ENCODE measurements at regions not wholly inside any gene's neighbourhood (a gene's known extent, or its start where the extent isn't known, plus 50 kb on each side); places are given as distances from the start of the nearest gene placed in this dataset.

GRCh38 chr14:105840266-105841021 is 314.1 kb downstream of the TMEM121 start:
- no peak for DNase-seq (ENCODE audit: extremely low read depth in 1 of 11, low read depth in 9 of 11, low spot score in 4 of 11)

GRCh38 chr14:105841022-105842009 is 314.9 kb downstream of the TMEM121 start:
- no peak for DNase-seq (ENCODE audit: extremely low read depth in 1 of 11, low read depth in 9 of 11, low spot score in 4 of 11)

- DNase-seq (ENCODE audit: extremely low read depth in 1 of 11, low read depth in 9 of 11, low spot score in 4 of 11) = no peak
These were observed 315.7 kb downstream of the TMEM121 start for GRCh38 chr14:105842105-105842504.

- DNase-seq (ENCODE audit: extremely low read depth in 1 of 11, low read depth in 9 of 11, low spot score in 4 of 11) = no peak
These were observed 317.2 kb downstream of the TMEM121 start for GRCh38 chr14:105843444-105844046.

- no peak for DNase-seq (ENCODE audit: extremely low read depth in 1 of 11, low read depth in 9 of 11, low spot score in 4 of 11)
These were observed 317.8 kb downstream of the TMEM121 start for GRCh38 chr14:105844047-105844630.

- no peak for DNase-seq (ENCODE audit: extremely low read depth in 1 of 11, low read depth in 9 of 11, low spot score in 4 of 11)
These were observed 318.7 kb downstream of the TMEM121 start for GRCh38 chr14:105844810-105845724.

GRCh38 chr14:105845725-105846309 is 319.4 kb downstream of the TMEM121 start:
- no peak for DNase-seq (ENCODE audit: extremely low read depth in 1 of 11, low read depth in 9 of 11, low spot score in 4 of 11)

GRCh38 chr14:105846312-105846711 is 319.9 kb downstream of the TMEM121 start:
- no peak for DNase-seq (ENCODE audit: extremely low read depth in 1 of 11, low read depth in 9 of 11, low spot score in 4 of 11)

- no peak for DNase-seq (ENCODE audit: extremely low read depth in 1 of 11, low read depth in 9 of 11, low spot score in 4 of 11)
These were observed 321.0 kb downstream of the TMEM121 start for GRCh38 chr14:105847400-105847799.

- DNase-seq (ENCODE audit: extremely low read depth in 1 of 11, low read depth in 9 of 11, low spot score in 4 of 11) = no peak
These were observed 322.2 kb downstream of the TMEM121 start for GRCh38 chr14:105848570-105848969.

- DNase-seq (ENCODE audit: extremely low read depth in 1 of 11, low read depth in 9 of 11, low spot score in 4 of 11) = no peak
These were observed 323.7 kb downstream of the TMEM121 start for GRCh38 chr14:105849933-105850626.

- DNase-seq (ENCODE audit: extremely low read depth in 1 of 11, low read depth in 9 of 11, low spot score in 4 of 11) = no peak
These were observed 324.6 kb downstream of the TMEM121 start for GRCh38 chr14:105850853-105851581.

- no peak for DNase-seq (ENCODE audit: extremely low read depth in 1 of 11, low read depth in 9 of 11, low spot score in 4 of 11)
These were observed 325.5 kb downstream of the TMEM121 start for GRCh38 chr14:105851716-105852377.

- DNase-seq (ENCODE audit: extremely low read depth in 1 of 11, low read depth in 9 of 11, low spot score in 4 of 11) = no peak
These were observed 326.1 kb downstream of the TMEM121 start for GRCh38 chr14:105852378-105853088.

- DNase-seq (ENCODE audit: extremely low read depth in 1 of 11, low read depth in 9 of 11, low spot score in 4 of 11) = no peak
These were observed 326.9 kb downstream of the TMEM121 start for GRCh38 chr14:105853089-105853906.

All from renal cortex interstitium (tissue), 11 donors.